ENCODE measurements at regions not wholly inside any gene's neighbourhood (a gene's known extent, or its start where the extent isn't known, plus 50 kb on each side); places are given as distances from the start of the nearest gene placed in this dataset.

DNA sequence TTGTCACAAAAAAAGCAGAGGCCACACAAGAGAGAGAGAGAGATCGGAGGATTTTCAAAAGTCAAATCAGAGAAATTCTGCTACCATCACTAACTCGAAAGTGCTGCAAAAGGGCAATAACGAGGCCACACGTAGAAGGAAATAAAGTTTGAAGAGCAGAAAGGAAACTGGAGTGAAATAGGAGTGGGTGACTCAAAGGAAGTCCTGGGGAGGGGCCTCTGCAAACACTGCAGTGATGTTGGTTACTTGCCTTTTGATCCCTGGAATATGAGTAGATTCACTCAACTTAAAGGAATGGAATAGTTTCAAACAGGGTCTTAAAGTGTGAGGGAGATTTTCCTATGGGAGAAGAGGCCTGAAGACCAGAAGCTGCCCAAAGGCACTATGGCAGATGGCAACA, 663.4 kb upstream of the LCORL start (continued):
- TF ChIP-seq, protein P1, sequence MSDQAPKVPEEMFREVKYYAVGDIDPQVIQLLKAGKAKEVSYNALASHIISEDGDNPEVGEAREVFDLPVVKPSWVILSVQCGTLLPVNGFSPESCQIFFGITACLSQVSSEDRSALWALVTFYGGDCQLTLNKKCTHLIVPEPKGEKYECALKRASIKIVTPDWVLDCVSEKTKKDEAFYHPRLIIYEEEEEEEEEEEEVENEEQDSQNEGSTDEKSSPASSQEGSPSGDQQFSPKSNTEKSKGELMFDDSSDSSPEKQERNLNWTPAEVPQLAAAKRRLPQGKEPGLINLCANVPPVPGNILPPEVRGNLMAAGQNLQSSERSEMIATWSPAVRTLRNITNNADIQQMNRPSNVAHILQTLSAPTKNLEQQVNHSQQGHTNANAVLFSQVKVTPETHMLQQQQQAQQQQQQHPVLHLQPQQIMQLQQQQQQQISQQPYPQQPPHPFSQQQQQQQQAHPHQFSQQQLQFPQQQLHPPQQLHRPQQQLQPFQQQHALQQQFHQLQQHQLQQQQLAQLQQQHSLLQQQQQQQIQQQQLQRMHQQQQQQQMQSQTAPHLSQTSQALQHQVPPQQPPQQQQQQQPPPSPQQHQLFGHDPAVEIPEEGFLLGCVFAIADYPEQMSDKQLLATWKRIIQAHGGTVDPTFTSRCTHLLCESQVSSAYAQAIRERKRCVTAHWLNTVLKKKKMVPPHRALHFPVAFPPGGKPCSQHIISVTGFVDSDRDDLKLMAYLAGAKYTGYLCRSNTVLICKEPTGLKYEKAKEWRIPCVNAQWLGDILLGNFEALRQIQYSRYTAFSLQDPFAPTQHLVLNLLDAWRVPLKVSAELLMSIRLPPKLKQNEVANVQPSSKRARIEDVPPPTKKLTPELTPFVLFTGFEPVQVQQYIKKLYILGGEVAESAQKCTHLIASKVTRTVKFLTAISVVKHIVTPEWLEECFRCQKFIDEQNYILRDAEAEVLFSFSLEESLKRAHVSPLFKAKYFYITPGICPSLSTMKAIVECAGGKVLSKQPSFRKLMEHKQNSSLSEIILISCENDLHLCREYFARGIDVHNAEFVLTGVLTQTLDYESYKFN (CRISPR knock-in tag; conservative IDR thresholded peaks at IDR 0.05) = no peak
- no peak for TF ChIP-seq ZNF333 (CRISPR knock-in tag; IDR thresholded peaks at IDR 0.05; ENCODE audit: borderline replicate concordance)
- TF ChIP-seq, protein P2, sequence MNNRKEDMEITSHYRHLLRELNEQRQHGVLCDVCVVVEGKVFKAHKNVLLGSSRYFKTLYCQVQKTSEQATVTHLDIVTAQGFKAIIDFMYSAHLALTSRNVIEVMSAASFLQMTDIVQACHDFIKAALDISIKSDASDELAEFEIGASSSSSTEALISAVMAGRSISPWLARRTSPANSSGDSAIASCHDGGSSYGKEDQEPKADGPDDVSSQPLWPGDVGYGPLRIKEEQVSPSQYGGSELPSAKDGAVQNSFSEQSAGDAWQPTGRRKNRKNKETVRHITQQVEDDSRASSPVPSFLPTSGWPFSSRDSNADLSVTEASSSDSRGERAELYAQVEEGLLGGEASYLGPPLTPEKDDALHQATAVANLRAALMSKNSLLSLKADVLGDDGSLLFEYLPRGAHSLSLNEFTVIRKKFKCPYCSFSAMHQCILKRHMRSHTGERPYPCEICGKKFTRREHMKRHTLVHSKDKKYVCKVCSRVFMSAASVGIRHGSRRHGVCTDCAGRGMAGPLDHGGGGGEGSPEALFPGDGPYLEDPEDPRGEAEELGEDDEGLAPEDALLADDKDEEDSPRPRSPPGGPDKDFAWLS (CRISPR knock-in tag; IDR thresholded peaks at IDR 0.05; ENCODE audit: borderline replicate concordance) = no peak
- no peak for TF ChIP-seq ETV6 (CRISPR knock-in tag; conservative IDR thresholded peaks at IDR 0.05)
- TF ChIP-seq, protein P3, sequence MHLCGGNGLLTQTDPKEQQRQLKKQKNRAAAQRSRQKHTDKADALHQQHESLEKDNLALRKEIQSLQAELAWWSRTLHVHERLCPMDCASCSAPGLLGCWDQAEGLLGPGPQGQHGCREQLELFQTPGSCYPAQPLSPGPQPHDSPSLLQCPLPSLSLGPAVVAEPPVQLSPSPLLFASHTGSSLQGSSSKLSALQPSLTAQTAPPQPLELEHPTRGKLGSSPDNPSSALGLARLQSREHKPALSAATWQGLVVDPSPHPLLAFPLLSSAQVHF (CRISPR knock-in tag; IDR thresholded peaks at IDR 0.05) = no peak
- TF ChIP-seq RARA (CRISPR knock-in tag; IDR thresholded peaks at IDR 0.05) = no peak

DNA sequence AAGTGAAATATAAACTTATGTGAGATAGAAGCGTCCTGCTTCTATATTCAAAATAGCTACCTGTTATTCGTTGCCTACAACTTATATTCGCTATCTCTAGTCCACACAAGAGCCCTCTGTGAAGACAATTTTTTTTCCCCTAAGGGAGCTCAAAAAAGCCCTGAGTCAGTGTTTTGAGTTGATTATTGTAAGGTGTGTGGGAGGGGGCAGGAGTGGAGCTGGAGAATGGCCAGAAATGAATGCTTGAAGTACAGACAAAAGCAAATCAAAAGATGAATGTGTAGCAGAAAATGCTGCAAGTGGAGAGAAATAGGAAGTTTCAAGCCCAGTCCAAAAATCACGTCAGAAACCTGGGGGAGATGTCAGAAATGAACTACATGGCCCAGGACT, 655.0 kb upstream of the LCORL start:
- ChIA-PET CTCF (ENCODE audit: low intra/inter-chr PET ratio, low total read pairs) (no interaction called here), POLR2A (no interaction called here)
- in situ Hi-C loops (cut with HindIII; ENCODE audit: extremely low pct_ligation_motif_present, low pct_unique_long_range_greater_than_20kb) (loop anchor here (25.0 kb wide), 1 partner anchor 1586 kb away; the partner anchor contains the start of gene SLIT2), intact Hi-C loops (cut with micrococcal nuclease; ENCODE audit: unreplicated experiment) (no loop called here)
- H3K4me3 ChIP-seq (replicated peaks in 1 of 3; ENCODE audit: insufficient read depth in 1 of 3, low read depth in 2 of 3, low read length in 3 of 3) = no peak overlapping the region
- no peak overlapping the region for H3K27ac ChIP-seq (ENCODE audit: extremely low read length, insufficient read depth, low read length)
- no TSS peak for BruUV-seq (replicated peaks)
- no peaks in the 10 kb centered on the region for H3K9me3 ChIP-seq (ENCODE audit: low read length)
- H3K36me3 ChIP-seq (replicated peaks in 1 of 2; ENCODE audit: control insufficient read depth in 1 of 2, insufficient read depth in 2 of 2, low read length in 2 of 2) = no peaks in the 10 kb centered on the region
- H3K4me1 ChIP-seq (ENCODE audit: insufficient read depth, low read length) = no peaks in the 10 kb centered on the region
- no peaks in the 10 kb centered on the region for H3K27me3 ChIP-seq (ENCODE audit: control insufficient read depth in 1 of 2, insufficient read depth in 2 of 2, low read length in 2 of 2)
- FAIRE-seq (no peak), ATAC-seq (no peak), DNase-seq (ENCODE audit: low spot score) (no peak)
- no peaks in the 10 kb centered on the region for H4K20me1 ChIP-seq (ENCODE audit: insufficient read depth, low read length)
- H3K9ac ChIP-seq (ENCODE audit: insufficient read depth, low read depth, low read length) = no peak overlapping the region
- no peak overlapping the region for H2AFZ ChIP-seq (ENCODE audit: low read length)
- no peaks in the 10 kb centered on the region for H3K79me2 ChIP-seq (ENCODE audit: insufficient read depth, low read length)
- H3K4me2 ChIP-seq (ENCODE audit: low read depth, low read length) = no peak overlapping the region
- WGBS (ENCODE audit: low lambda C conversion rate) = 12% methylated on average over 4 of the region's 4 CpGs
- TF ChIP-seq, protein P4, sequence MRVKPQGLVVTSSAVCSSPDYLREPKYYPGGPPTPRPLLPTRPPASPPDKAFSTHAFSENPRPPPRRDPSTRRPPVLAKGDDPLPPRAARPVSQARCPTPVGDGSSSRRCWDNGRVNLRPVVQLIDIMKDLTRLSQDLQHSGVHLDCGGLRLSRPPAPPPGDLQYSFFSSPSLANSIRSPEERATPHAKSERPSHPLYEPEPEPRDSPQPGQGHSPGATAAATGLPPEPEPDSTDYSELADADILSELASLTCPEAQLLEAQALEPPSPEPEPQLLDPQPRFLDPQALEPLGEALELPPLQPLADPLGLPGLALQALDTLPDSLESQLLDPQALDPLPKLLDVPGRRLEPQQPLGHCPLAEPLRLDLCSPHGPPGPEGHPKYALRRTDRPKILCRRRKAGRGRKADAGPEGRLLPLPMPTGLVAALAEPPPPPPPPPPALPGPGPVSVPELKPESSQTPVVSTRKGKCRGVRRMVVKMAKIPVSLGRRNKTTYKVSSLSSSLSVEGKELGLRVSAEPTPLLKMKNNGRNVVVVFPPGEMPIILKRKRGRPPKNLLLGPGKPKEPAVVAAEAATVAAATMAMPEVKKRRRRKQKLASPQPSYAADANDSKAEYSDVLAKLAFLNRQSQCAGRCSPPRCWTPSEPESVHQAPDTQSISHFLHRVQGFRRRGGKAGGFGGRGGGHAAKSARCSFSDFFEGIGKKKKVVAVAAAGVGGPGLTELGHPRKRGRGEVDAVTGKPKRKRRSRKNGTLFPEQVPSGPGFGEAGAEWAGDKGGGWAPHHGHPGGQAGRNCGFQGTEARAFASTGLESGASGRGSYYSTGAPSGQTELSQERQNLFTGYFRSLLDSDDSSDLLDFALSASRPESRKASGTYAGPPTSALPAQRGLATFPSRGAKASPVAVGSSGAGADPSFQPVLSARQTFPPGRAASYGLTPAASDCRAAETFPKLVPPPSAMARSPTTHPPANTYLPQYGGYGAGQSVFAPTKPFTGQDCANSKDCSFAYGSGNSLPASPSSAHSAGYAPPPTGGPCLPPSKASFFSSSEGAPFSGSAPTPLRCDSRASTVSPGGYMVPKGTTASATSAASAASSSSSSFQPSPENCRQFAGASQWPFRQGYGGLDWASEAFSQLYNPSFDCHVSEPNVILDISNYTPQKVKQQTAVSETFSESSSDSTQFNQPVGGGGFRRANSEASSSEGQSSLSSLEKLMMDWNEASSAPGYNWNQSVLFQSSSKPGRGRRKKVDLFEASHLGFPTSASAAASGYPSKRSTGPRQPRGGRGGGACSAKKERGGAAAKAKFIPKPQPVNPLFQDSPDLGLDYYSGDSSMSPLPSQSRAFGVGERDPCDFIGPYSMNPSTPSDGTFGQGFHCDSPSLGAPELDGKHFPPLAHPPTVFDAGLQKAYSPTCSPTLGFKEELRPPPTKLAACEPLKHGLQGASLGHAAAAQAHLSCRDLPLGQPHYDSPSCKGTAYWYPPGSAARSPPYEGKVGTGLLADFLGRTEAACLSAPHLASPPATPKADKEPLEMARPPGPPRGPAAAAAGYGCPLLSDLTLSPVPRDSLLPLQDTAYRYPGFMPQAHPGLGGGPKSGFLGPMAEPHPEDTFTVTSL (CRISPR knock-in tag; IDR thresholded peaks at IDR 0.05; ENCODE audit: borderline replicate concordance) = no peak

All from HepG2 (cell line).